Adrenal gland (tissue), 9 donors: ENCODE measurements at regions not wholly inside any gene's neighbourhood (a gene's known extent, or its start where the extent isn't known, plus 50 kb on each side); places are given as distances from the start of the nearest gene placed in this dataset.

Experiments
- DNase-seq, 7 donors: peaks; one replicate each; pipeline ENCODE4 v3.0.0-alpha.2; 2019 to 2020
- H3K27ac ChIP-seq, 5 donors: fragments of 200-600 bp; sonication (generic) in 4 of 5; 1 replicate in 3 of 5; 2 replicates in 2 of 5; pipeline versions ENCODE4 v1.5.1 to v1.8.0; 2016 to 2020; ENCODE audit warnings: mild to moderate bottlenecking in 1 of 5
- H3K27me3 ChIP-seq: fragments of 200-600 bp; 2 replicates; pipeline ENCODE4 v1.8.0; 2021
- H3K36me3 ChIP-seq, 2 donors: fragments of 200-600 bp; replicated peaks in 1 of 2; 1 replicate in 1 of 2; 2 replicates in 1 of 2; pipeline versions ENCODE4 v1.5.1 to v1.8.0; 2018 to 2022
- H3K4me1 ChIP-seq, 2 donors: fragments of 200-600 bp; replicated peaks in 1 of 2; 1 replicate in 1 of 2; 2 replicates in 1 of 2; pipeline versions ENCODE4 v1.5.1 to v1.8.0; 2018 to 2021
- H3K4me3 ChIP-seq, 4 donors: fragments of 200-600 bp; sonication (generic) in 3 of 4; one replicate each; pipeline ENCODE4 v1.5.1; 2016 to 2018
- H3K9me3 ChIP-seq, 3 donors: fragments of 200-600 bp; sonication (generic) in 1 of 3; replicated peaks in 1 of 3; 1 replicate in 2 of 3; 2 replicates in 1 of 3; pipeline versions ENCODE4 v1.5.1 to v1.8.0; 2016 to 2021
- POLR2A ChIP-seq, 2 donors: fragments of 450-650 bp; IDR thresholded peaks; one replicate each; pipeline ENCODE4 v1.6.1; 2017; ENCODE audit warnings: antibody characterized with exemption in 2 of 2, mild to moderate bottlenecking in 2 of 2, moderate library complexity in 1 of 2
- WGBS, 4 donors: extraction: QIAGEN DNeasy Blood & Tissue Kit in 2 of 4; methylation state at CpG; one replicate each; pipeline versions ENCODE4 v1.1.5 to v1.1.7; 2013 to 2017; 5-methylcytosine and 5-hydroxymethylcytosine counted together
- intact Hi-C, 2 donors: fragments of 100-400 bp; cut with DNase I; formaldehyde crosslinking; loops; one replicate each; pipeline versions ENCODE4 v1.14.1 to v1.15.0; 2022 to 2023
- TF ChIP-seq, protein P1 (sequence below), 6 experiments: fragments of 450-650 bp in 4 of 6; fragments of 200-600 bp in 2 of 6; sonication (generic) in 1 of 6; IDR thresholded peaks; 1 replicate in 5 of 6; 2 replicates in 1 of 6; pipeline versions ENCODE4 v1.5.1 to v1.8.0; 2016 to 2021; ENCODE audit warnings: antibody characterized with exemption in 6 of 6, mild to moderate bottlenecking in 2 of 6, moderate library complexity in 1 of 6
- donor health status: healthy with polysubstance abuse.
- donor health status: Bipolar disorder and iron deficiency.
- donor health status: DM: yes; HTN: yes; CAD: no.
- donor health status: DM: no; HTN: no; CAD: no.
- donor health status: DM: no; HTN: no; CAD: no.

DNA sequence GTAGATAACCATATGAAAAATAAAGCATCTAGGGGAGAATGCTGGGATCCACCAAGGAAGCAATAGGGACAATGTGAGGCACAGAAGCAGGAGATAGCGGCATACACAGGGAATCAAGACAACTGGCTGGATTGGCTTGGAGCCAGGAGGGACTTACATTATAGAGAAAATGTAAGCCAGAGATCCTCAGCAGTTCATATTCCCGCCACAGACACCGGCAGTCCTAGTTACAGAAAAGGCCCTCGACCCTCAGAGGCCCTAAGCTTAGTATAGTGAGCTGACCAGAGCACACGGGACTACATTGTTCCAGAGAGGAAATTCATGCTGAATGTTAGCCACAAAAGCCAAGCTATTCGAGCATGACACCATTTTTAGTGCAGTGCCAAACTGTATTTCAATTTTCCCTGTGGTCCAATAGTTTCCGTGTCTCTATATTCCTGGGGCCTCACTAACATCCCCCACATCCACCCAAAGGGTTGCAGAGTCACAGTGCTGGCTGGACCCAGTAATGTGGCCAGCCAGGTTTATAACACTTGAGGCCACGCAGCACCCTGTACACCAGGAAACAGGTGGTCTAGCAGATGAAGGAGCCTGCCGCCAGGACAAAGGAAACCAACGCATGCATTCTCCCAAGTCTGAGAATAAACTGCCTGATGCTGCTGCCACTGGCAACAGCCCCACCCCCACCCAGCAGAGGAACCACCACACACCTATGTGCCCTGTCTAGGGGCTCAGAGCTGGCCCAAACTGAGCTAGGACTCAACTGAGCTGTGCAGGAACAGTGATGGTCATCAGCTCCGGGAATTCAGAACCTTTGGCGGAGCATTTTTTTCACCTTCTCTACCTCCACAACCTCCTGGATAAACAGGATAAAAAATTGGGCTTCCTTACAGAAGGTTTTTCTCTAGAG lies 693.2 kb upstream of the CHD1 start:
- no peak for DNase-seq
- 68 to 78% (median 71%) methylated on average over 10 to 12 of the region's 12 CpGs for WGBS, 4 donors
- TF ChIP-seq, protein P1, sequence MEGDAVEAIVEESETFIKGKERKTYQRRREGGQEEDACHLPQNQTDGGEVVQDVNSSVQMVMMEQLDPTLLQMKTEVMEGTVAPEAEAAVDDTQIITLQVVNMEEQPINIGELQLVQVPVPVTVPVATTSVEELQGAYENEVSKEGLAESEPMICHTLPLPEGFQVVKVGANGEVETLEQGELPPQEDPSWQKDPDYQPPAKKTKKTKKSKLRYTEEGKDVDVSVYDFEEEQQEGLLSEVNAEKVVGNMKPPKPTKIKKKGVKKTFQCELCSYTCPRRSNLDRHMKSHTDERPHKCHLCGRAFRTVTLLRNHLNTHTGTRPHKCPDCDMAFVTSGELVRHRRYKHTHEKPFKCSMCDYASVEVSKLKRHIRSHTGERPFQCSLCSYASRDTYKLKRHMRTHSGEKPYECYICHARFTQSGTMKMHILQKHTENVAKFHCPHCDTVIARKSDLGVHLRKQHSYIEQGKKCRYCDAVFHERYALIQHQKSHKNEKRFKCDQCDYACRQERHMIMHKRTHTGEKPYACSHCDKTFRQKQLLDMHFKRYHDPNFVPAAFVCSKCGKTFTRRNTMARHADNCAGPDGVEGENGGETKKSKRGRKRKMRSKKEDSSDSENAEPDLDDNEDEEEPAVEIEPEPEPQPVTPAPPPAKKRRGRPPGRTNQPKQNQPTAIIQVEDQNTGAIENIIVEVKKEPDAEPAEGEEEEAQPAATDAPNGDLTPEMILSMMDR (IDR thresholded peaks at IDR 0.05) = no peak
- no peak for TF ChIP-seq POLR2A (IDR thresholded peaks at IDR 0.05)
- intact Hi-C loops = no loop called here
- H3K9me3 ChIP-seq = no peaks in the 10 kb centered on the region
- no peaks in the 10 kb centered on the region for H3K27me3 ChIP-seq
- no peak overlapping the region for H3K4me3 ChIP-seq
- no peak overlapping the region for H3K27ac ChIP-seq
- no peaks in the 10 kb centered on the region for H3K36me3 ChIP-seq
- H3K4me1 ChIP-seq = no peaks in the 10 kb centered on the region

DNA sequence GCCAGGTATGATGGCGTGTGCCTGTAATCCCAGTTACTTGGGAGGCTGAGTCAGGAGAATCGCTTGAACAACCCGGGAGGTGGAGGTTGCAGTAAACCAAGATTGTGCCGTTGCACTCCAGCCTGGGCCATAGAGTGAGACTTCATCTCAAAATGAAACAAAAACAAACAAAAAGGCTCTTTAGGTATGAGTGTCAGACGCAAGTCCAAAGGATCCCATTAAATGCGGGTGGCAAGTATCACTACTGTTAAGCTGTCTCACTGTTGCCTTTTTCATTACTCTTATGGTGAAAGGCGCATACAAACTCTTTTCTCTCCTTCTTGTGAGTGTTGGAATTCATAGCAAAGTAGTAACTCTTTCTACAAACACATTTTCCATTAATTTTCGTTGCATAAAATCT lies 688.5 kb upstream of the CHD1 start:
- TF ChIP-seq, protein P1 (IDR thresholded peaks at IDR 0.05) = no peak
- TF ChIP-seq POLR2A (IDR thresholded peaks at IDR 0.05) = no peak
- Histone ChIP-seq H3K27me3 (no peaks in the 10 kb centered on the region), H3K4me3 (no peak overlapping the region), H3K36me3 (no peaks in the 10 kb centered on the region), H3K4me1 (no peaks in the 10 kb centered on the region), H3K9me3 (no peaks in the 10 kb centered on the region), H3K27ac (no peak overlapping the region)
- 79 to 85% (median 81%) methylated on average over 8 of the region's 8 CpGs for whole genome bisulfite sequencing, 4 donors
- intact Hi-C loops = no loop called here
- DNase-seq = no peak

DNA sequence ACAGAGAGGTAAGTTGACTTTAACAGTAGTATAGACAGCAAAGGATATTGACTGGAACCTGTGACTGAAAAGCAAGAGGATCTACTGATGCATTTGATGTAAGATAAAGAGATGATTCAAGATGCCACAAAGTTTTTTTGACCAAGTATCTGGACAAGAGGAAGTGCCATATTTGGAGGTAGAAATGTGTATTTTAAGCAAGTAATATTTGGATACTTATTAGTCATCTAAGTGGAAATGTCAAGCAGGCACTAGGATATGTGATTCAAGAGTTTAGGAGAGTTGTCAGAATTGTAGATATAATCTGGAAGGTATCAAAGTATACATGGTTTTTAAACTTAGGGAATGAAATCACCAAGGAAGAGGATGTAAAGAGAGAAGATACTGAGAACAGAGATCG lies 686.1 kb upstream of the CHD1 start:
- no peak for DNase-seq
- TF ChIP-seq, protein P1 (IDR thresholded peaks at IDR 0.05) = no peak
- TF ChIP-seq POLR2A (IDR thresholded peaks at IDR 0.05) = no peak

DNA sequence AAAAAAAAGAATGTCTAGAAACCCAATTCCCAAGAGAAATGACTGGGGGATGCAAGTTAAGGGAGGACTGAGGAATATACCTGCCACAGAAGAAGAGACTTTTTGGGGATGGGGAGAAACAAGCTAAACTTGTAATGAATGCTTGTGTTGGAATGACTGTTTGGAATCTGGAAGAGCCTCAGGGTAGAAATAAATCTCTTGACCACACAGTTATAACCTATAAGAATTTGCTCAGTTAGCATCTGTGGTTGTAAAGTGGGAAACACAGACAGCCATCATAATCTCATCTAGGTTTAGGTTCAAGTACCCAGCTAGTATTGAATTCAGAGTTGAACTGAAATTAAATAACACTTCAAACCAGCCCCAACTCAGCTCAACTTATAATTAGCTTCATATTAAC lies 678.3 kb upstream of the CHD1 start:
- Histone ChIP-seq H3K4me3 (no peak overlapping the region), H3K36me3 (no peaks in the 10 kb centered on the region), H3K4me1 (no peaks in the 10 kb centered on the region), H3K9me3 (no peaks in the 10 kb centered on the region), H3K27ac (no peak overlapping the region), H3K27me3 (no peaks in the 10 kb centered on the region)
- no peak for TF ChIP-seq POLR2A (IDR thresholded peaks at IDR 0.05)
- TF ChIP-seq, protein P1 (IDR thresholded peaks at IDR 0.05) = no peak
- intact Hi-C loops = no loop called here
- DNase-seq = no peak

More for the DNA sequence above, 686.1 kb upstream of the CHD1 start:
- no peaks in the 10 kb centered on the region for H3K27me3 ChIP-seq
- WGBS, 4 donors = 64 to 70% (median 65%) methylated on average over 1 of the region's 1 CpG
- no peaks in the 10 kb centered on the region for H3K9me3 ChIP-seq
- H3K4me3 ChIP-seq = no peak overlapping the region
- no peaks in the 10 kb centered on the region for H3K36me3 ChIP-seq
- H3K4me1 ChIP-seq = no peaks in the 10 kb centered on the region
- intact Hi-C loops = no loop called here
- no peak overlapping the region for H3K27ac ChIP-seq
